Stimulated activated CD8-positive, alpha-beta memory T cell treated with anti-CD3 and anti-CD28 coated beads, Interleukin-2, amount 100 ng/mL, for 48 hours (primary cell): ENCODE measurements at regions not wholly inside any gene's neighbourhood (a gene's known extent, or its start where the extent isn't known, plus 50 kb on each side); places are given as distances from the start of the nearest gene placed in this dataset.
A peak's percentile ranks its signal among the peaks of the same experiment; 100 is the strongest.

ENCODE experiments used
- DNase-seq, 2 donors: peaks; one replicate each; pipeline ENCODE4 v3.0.0-alpha.2; 2020; ENCODE audit warnings: low read depth in 2 of 2

GRCh38 chr18:38619129-38619528 is 1053.5 kb upstream of the CELF4 start:
- no peak for DNase-seq

- no peak for DNase-seq
Measured at GRCh38 chr18:38616306-38616705, 1050.7 kb upstream of the CELF4 start.

- DNase-seq: no peak
Measured at GRCh38 chr18:38612904-38613303, 1047.3 kb upstream of the CELF4 start.

GRCh38 chr18:38611036-38611964 is 1045.7 kb upstream of the CELF4 start:
- peak in 1 of 2 donors; percentile 0 for DNase-seq

GRCh38 chr18:38606841-38607240 is 1041.2 kb upstream of the CELF4 start:
- no peak for DNase-seq

- no peak for DNase-seq
Measured at GRCh38 chr18:38602341-38602740, 1036.7 kb upstream of the CELF4 start.

GRCh38 chr18:38587571-38587970 is 1022.0 kb upstream of the CELF4 start:
- DNase-seq: no peak

- no peak for DNase-seq
Measured at GRCh38 chr18:38586327-38586726, 1020.7 kb upstream of the CELF4 start.

- no peak for DNase-seq
Measured at GRCh38 chr18:38579764-38580163, 1014.2 kb upstream of the CELF4 start.

GRCh38 chr18:38576916-38577315 is 1011.3 kb upstream of the CELF4 start:
- DNase-seq: no peak

- DNase-seq: no peak
Measured at GRCh38 chr18:38576349-38576748, 1010.8 kb upstream of the CELF4 start.

- no peak for DNase-seq
Measured at GRCh38 chr18:38575648-38576047, 1010.0 kb upstream of the CELF4 start.

GRCh38 chr18:38575023-38575422 is 1009.4 kb upstream of the CELF4 start:
- DNase-seq: no peak

- DNase-seq: no peak
Measured at GRCh38 chr18:38572554-38573111, 1007.0 kb upstream of the CELF4 start.

GRCh38 chr18:38571651-38572050 is 1006.1 kb upstream of the CELF4 start:
- DNase-seq: no peak

- DNase-seq: no peak
Measured at GRCh38 chr18:38565513-38565912, 999.9 kb upstream of the CELF4 start.

GRCh38 chr18:38563396-38563980 is 997.9 kb upstream of the CELF4 start:
- no peak for DNase-seq

- DNase-seq: no peak
Measured at GRCh38 chr18:38557006-38557405, 991.4 kb upstream of the CELF4 start.

GRCh38 chr18:38552732-38553321 is 987.2 kb upstream of the CELF4 start:
- DNase-seq: no peak

- DNase-seq: no peak
Measured at GRCh38 chr18:38551881-38552280, 986.3 kb upstream of the CELF4 start.

GRCh38 chr18:38545071-38545470 is 979.5 kb upstream of the CELF4 start:
- DNase-seq: no peak

GRCh38 chr18:38539856-38540255 is 974.3 kb upstream of the CELF4 start:
- no peak for DNase-seq

GRCh38 chr18:38539371-38539770 is 973.8 kb upstream of the CELF4 start:
- DNase-seq: no peak
